Neural cell (in vitro differentiated cells): ENCODE measurements at regions not wholly inside any gene's neighbourhood (a gene's known extent, or its start where the extent isn't known, plus 50 kb on each side); places are given as distances from the start of the nearest gene placed in this dataset.

Experiments used
- EP300 ChIP-seq: fragments of 450-650 bp; conservative IDR thresholded peaks from 2 replicates; pipeline ENCODE4 v1.6.1; 2014; ENCODE audit warnings: antibody characterized with exemption, mild to moderate bottlenecking, moderate library complexity; ENCODE audit not compliant: poor library complexity, severe bottlenecking
- EZH2 ChIP-seq: fragments of 200-600, 300-800 bp; shearing (Covaris generic), sonication (generic); IDR thresholded peaks from 2 replicates; pipeline ENCODE4 v1.6.1; 2014; ENCODE audit warnings: antibody characterized with exemption, low read length, borderline replicate concordance, mild to moderate bottlenecking; ENCODE audit not compliant: insufficient read depth, poor library complexity, severe bottlenecking
- POLR2AphosphoS5 ChIP-seq: IDR thresholded peaks from 2 replicates; pipeline ENCODE4 v1.6.1; 2012
- RAD21 ChIP-seq: fragments of 450-650 bp; conservative IDR thresholded peaks from 2 replicates; pipeline ENCODE4 v1.6.1; 2014; ENCODE audit warnings: antibody characterized with exemption, mild to moderate bottlenecking, moderate library complexity
- SMC3 ChIP-seq: fragments of 450-650 bp; conservative IDR thresholded peaks from 2 replicates; pipeline ENCODE4 v1.6.1; 2014; ENCODE audit warnings: antibody characterized with exemption, mild to moderate bottlenecking, moderate library complexity; ENCODE audit not compliant: poor library complexity
- TAF1 ChIP-seq: IDR thresholded peaks from 2 replicates; pipeline ENCODE4 v1.6.1; 2012; ENCODE audit warnings: low read depth
- TF ChIP-seq, protein P1 (sequence below): fragments of 450-650 bp; IDR thresholded peaks from 2 replicates; pipeline ENCODE4 v1.5.1; 2014; ENCODE audit warnings: antibody characterized with exemption, mild to moderate bottlenecking, moderate library complexity; ENCODE audit not compliant: poor library complexity, severe bottlenecking

DNA sequence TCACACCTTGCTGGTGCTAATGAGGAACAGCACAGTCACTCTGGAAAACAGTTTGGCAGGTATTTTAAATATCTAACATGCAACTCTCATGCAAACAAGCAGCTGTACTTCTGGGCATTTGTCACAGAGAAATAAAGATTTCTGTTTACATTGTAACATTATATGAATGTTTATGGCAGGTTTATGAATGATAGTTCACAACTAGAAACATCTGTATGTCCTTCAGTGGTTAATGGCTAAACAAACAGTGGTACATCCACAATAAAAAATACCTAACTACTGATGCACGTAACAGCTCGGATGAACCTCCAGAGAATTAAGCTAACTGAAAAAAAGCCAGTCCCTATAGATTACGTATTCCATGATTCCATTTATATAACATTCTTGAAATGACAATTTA lies 109.6 kb downstream of the GPR37 start:
- TF ChIP-seq, protein P1, sequence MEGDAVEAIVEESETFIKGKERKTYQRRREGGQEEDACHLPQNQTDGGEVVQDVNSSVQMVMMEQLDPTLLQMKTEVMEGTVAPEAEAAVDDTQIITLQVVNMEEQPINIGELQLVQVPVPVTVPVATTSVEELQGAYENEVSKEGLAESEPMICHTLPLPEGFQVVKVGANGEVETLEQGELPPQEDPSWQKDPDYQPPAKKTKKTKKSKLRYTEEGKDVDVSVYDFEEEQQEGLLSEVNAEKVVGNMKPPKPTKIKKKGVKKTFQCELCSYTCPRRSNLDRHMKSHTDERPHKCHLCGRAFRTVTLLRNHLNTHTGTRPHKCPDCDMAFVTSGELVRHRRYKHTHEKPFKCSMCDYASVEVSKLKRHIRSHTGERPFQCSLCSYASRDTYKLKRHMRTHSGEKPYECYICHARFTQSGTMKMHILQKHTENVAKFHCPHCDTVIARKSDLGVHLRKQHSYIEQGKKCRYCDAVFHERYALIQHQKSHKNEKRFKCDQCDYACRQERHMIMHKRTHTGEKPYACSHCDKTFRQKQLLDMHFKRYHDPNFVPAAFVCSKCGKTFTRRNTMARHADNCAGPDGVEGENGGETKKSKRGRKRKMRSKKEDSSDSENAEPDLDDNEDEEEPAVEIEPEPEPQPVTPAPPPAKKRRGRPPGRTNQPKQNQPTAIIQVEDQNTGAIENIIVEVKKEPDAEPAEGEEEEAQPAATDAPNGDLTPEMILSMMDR, result no peak
- TF ChIP-seq EZH2, result no peak
- TF ChIP-seq EP300, result no peak
- TF ChIP-seq RAD21, result no peak
- no peak for TF ChIP-seq POLR2AphosphoS5
- TF ChIP-seq TAF1, result no peak
- TF ChIP-seq SMC3, result no peak
